Choroid plexus epithelial cell (primary cell): ENCODE measurements at regions not wholly inside any gene's neighbourhood (a gene's known extent, or its start where the extent isn't known, plus 50 kb on each side); places are given as distances from the start of the nearest gene placed in this dataset.

Source experiments
- DNase-seq: peaks from one replicate; pipeline ENCODE4 v3.0.0-alpha.2; 2010; ENCODE audit warnings: low read depth
- H3K4me3 ChIP-seq: 2 replicates; pipeline ENCODE4 v1.5.1; 2011; ENCODE audit warnings: low read depth, mild to moderate bottlenecking, control low read depth, low read length, moderate library complexity
- CTCF ChIP-seq: conservative IDR thresholded peaks from 2 replicates; pipeline ENCODE4 v1.5.1; 2011; ENCODE audit warnings: low read depth, mild to moderate bottlenecking, control low read depth, inconsistent platforms, low read length, moderate library complexity

- H3K4me3 ChIP-seq: no peak overlapping the region
- no peak for TF ChIP-seq CTCF
- DNase-seq: no peak
Measured at GRCh38 chr7:145293754-145294153, 457.9 kb upstream of the TPK1 start.

GRCh38 chr7:145293228-145293701, 457.4 kb upstream of the TPK1 start:
- TF ChIP-seq CTCF: no peak
- DNase-seq: no peak
- H3K4me3 ChIP-seq: no peak overlapping the region

- DNase-seq: no peak
- no peak for TF ChIP-seq CTCF
- no peak overlapping the region for H3K4me3 ChIP-seq
Measured at GRCh38 chr7:145289384-145289783, 453.5 kb upstream of the TPK1 start.

- DNase-seq: no peak
- no peak for TF ChIP-seq CTCF
- no peak overlapping the region for H3K4me3 ChIP-seq
Measured at GRCh38 chr7:145276118-145276517, 440.3 kb upstream of the TPK1 start.

- H3K4me3 ChIP-seq: no peak overlapping the region
- TF ChIP-seq CTCF: no peak
- DNase-seq: no peak
Measured at GRCh38 chr7:145269418-145270161, 433.7 kb upstream of the TPK1 start.

- no peak overlapping the region for H3K4me3 ChIP-seq
Measured at GRCh38 chr7:145265180-145265579, 429.3 kb upstream of the TPK1 start.

More at GRCh38 chr7:145265180-145265579, 429.3 kb upstream of the TPK1 start:
- peak; percentile 37 for DNase-seq
- TF ChIP-seq CTCF: no peak
